K562 (cell line): ENCODE measurements at regions not wholly inside any gene's neighbourhood (a gene's known extent, or its start where the extent isn't known, plus 50 kb on each side); places are given as distances from the start of the nearest gene placed in this dataset.

Experiments
- CCNT2 ChIP-seq: IDR thresholded peaks from 2 replicates; pipeline ENCODE4 v1.6.1; 2011; ENCODE audit warnings: borderline replicate concordance, low read depth, mild to moderate bottlenecking, moderate library complexity, mixed read lengths, low read length; ENCODE audit not compliant: insufficient read length; ENCODE audit errors: extremely low read depth
- GATAD2A ChIP-seq: fragments of 450-650 bp; IDR thresholded peaks from 2 replicates; pipeline ENCODE4 v1.6.1; 2017
- HNRNPK ChIP-seq: fragments of 200-400 bp; formaldehyde crosslinking; IDR thresholded peaks from one replicate; pipeline ENCODE4 v1.6.1; 2018; ENCODE audit warnings: mild to moderate bottlenecking, low read depth, low read length; ENCODE audit not compliant: poor library complexity, severe bottlenecking
- MEIS2 ChIP-seq: fragments of 450-650 bp; IDR thresholded peaks from 2 replicates; pipeline ENCODE4 v1.6.1; 2014; ENCODE audit warnings: mild to moderate bottlenecking; ENCODE audit not compliant: partially characterized antibody
- NFIC ChIP-seq: fragments of 450-650 bp; IDR thresholded peaks from 2 replicates; pipeline ENCODE4 v1.6.1; 2017; ENCODE audit warnings: mild to moderate bottlenecking, inconsistent platforms
- REST ChIP-seq, 2 experiments: fragments of 450-650 bp; formaldehyde crosslinking in 1 of 2; IDR thresholded peaks; 2 replicates each; pipeline versions ENCODE4 v1.4.0 to v1.6.1; 2014 to 2020; ENCODE audit warnings: mild to moderate bottlenecking in 2 of 2, borderline replicate concordance in 1 of 2, low read depth in 1 of 2
- RUNX1 ChIP-seq: sonication (generic); IDR thresholded peaks from 2 replicates; pipeline ENCODE4 v1.6.1; 2016; ENCODE audit warnings: antibody characterized with exemption, low read depth
- SIX5 ChIP-seq, 2 experiments: IDR thresholded peaks; 2 replicates each; pipeline ENCODE4 v1.6.1; 2011; ENCODE audit warnings: low read length in 2 of 2, borderline replicate concordance in 1 of 2, low read depth in 1 of 2, mild to moderate bottlenecking in 1 of 2, moderate library complexity in 1 of 2; ENCODE audit not compliant: insufficient read depth in 1 of 2
- ZKSCAN1 ChIP-seq: fragments of 150-350 bp; IDR thresholded peaks from 2 replicates; pipeline ENCODE4 v1.6.1; 2016; ENCODE audit warnings: low read depth, low read length
- ZNF707 ChIP-seq: fragments of 250-450 bp; sonication (Bioruptor Pico); conservative IDR thresholded peaks from 2 replicates; pipeline ENCODE4 v1.8.0; 2022; ENCODE audit warnings: inconsistent platforms, mild to moderate bottlenecking, moderate library complexity
- TF ChIP-seq, protein P1 (sequence below): fragments of 250-450 bp; sonication (Bioruptor Pico); IDR thresholded peaks from 2 replicates; pipeline ENCODE4 v1.4.0; 2020

- TF ChIP-seq, protein P1, sequence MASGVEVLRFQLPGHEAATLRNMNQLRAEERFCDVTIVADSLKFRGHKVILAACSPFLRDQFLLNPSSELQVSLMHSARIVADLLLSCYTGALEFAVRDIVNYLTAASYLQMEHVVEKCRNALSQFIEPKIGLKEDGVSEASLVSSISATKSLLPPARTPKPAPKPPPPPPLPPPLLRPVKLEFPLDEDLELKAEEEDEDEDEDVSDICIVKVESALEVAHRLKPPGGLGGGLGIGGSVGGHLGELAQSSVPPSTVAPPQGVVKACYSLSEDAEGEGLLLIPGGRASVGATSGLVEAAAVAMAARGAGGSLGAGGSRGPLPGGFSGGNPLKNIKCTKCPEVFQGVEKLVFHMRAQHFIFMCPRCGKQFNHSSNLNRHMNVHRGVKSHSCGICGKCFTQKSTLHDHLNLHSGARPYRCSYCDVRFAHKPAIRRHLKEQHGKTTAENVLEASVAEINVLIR, result no peak
- TF ChIP-seq ZKSCAN1 (no peak), SIX5 (IDR thresholded peaks at IDR 0.05; ENCODE audit: borderline replicate concordance in 1 of 2, insufficient read depth in 1 of 2, low read depth in 1 of 2, low read length in 2 of 2) (no peak), HNRNPK (no peak), REST (IDR thresholded peaks at IDR 0.05; ENCODE audit: borderline replicate concordance) (no peak), REST (CRISPR knock-in tag; IDR thresholded peaks at IDR 0.05; ENCODE audit: low read depth) (no peak), ZNF707 (CRISPR knock-in tag) (no peak), GATAD2A (no peak), NFIC (no peak), MEIS2 (no peak), CCNT2 (peak; percentile 24), RUNX1 (no peak)
Observed at GRCh38 chr2:19786408-19787058, 115.2 kb downstream of the TTC32 start (continued).
